Fibroblast of skin of scalp (primary cell): ENCODE measurements at regions not wholly inside any gene's neighbourhood (a gene's known extent, or its start where the extent isn't known, plus 50 kb on each side); places are given as distances from the start of the nearest gene placed in this dataset.

Experiments used
- DNase-seq: peaks from one replicate; pipeline ENCODE4 v3.0.0-alpha.2; 2013

- no peak for DNase-seq
These were observed 214.4 kb downstream of the SPRY2 start for GRCh38 chr13:80126389-80127068.

- no peak for DNase-seq
These were observed 217.0 kb downstream of the SPRY2 start for GRCh38 chr13:80123945-80124344.

- DNase-seq, result no peak
These were observed 219.9 kb downstream of the SPRY2 start for GRCh38 chr13:80121038-80121437.

- DNase-seq, result no peak
These were observed 222.4 kb downstream of the SPRY2 start for GRCh38 chr13:80118506-80118905.

- DNase-seq, result no peak
These were observed 222.8 kb downstream of the SPRY2 start for GRCh38 chr13:80118099-80118498.

- no peak for DNase-seq
These were observed 223.4 kb downstream of the SPRY2 start for GRCh38 chr13:80117515-80117914.

- peak; percentile 66 for DNase-seq
These were observed 224.8 kb downstream of the SPRY2 start for GRCh38 chr13:80116107-80116506.

GRCh38 chr13:80115616-80116015, 225.3 kb downstream of the SPRY2 start:
- DNase-seq, result no peak

- no peak for DNase-seq
These were observed 227.0 kb downstream of the SPRY2 start for GRCh38 chr13:80113714-80114454.

- DNase-seq, result no peak
These were observed 231.6 kb downstream of the SPRY2 start for GRCh38 chr13:80109303-80109702.

GRCh38 chr13:80105350-80105749, 235.6 kb downstream of the SPRY2 start:
- no peak for DNase-seq

- DNase-seq, result no peak
These were observed 239.9 kb downstream of the SPRY2 start for GRCh38 chr13:80101040-80101439.

- peak; percentile 86 for DNase-seq
These were observed 240.3 kb downstream of the SPRY2 start for GRCh38 chr13:80100636-80101035.

- DNase-seq, result no peak
These were observed 243.4 kb downstream of the SPRY2 start for GRCh38 chr13:80097561-80097960.

- DNase-seq, result no peak
These were observed 244.5 kb downstream of the SPRY2 start for GRCh38 chr13:80096383-80096782.

- no peak for DNase-seq
These were observed 246.4 kb downstream of the SPRY2 start for GRCh38 chr13:80094526-80094925.

GRCh38 chr13:80093888-80094287, 247.0 kb downstream of the SPRY2 start:
- no peak for DNase-seq

- DNase-seq, result no peak
These were observed 254.6 kb downstream of the SPRY2 start for GRCh38 chr13:80086304-80086721.

- peak; percentile 95 for DNase-seq
These were observed 256.9 kb downstream of the SPRY2 start for GRCh38 chr13:80083853-80084676.

- peak; percentile 71 for DNase-seq
These were observed 257.7 kb downstream of the SPRY2 start for GRCh38 chr13:80083081-80083852.

GRCh38 chr13:80082396-80083080, 258.4 kb downstream of the SPRY2 start:
- DNase-seq, result peak; percentile 69

- DNase-seq, result no peak
These were observed 266.1 kb downstream of the SPRY2 start for GRCh38 chr13:80074811-80075210.
